Activated effector memory CD4-positive, alpha-beta T cell treated with Interleukin-2 at 50 U/mL for 16 hours (primary cell): ENCODE measurements at regions not wholly inside any gene's neighbourhood (a gene's known extent, or its start where the extent isn't known, plus 50 kb on each side); places are given as distances from the start of the nearest gene placed in this dataset.
"Not testable (repeated sequence)": the region's sequence is repeated elsewhere in the genome, so short reads cannot be mapped to it uniquely, and the experiment has no call there.

Experiments used
- DNase-seq: peaks from one replicate; pipeline ENCODE4 v3.0.0-alpha.2; 2020

DNA sequence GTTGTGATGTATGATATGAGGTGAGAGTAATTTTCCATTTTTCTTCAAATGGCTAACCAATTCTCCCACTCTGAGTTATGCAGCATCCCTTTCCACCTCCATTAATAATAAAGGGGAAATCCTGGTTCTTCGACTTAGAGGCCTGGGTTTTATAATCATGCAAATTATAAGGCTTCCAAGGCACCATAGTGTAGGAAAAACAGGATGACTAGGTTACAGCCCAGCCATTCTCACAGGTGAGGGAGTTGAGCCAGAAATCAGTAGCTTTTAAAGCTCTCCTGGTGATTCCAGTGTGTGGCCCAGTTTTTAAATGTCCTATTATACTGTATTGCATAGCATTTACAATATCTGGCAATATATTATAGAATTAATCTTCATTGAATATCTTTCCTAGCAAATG, 203.1 kb downstream of the ARHGEF9 start:
- no peak for DNase-seq

DNA sequence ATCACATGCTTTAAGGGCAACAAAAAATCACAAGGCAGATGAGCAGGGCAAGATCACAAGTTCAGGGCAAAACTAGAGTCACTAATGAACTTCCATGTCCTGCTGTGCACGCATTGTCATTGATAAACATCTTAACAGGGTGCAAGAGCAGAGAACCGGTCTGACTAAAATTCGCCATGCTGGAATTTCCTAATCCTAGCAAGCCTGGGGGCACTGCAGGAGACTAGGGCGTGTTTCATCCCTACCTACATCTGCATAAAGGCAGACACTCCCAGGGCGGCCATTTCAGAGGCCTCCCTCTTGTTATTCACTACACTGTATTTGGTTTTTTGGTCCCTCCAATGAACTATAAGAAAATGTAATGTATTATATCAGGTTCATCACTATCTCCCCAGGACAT, 203.6 kb downstream of the ARHGEF9 start:
- DNase-seq: no peak

DNA sequence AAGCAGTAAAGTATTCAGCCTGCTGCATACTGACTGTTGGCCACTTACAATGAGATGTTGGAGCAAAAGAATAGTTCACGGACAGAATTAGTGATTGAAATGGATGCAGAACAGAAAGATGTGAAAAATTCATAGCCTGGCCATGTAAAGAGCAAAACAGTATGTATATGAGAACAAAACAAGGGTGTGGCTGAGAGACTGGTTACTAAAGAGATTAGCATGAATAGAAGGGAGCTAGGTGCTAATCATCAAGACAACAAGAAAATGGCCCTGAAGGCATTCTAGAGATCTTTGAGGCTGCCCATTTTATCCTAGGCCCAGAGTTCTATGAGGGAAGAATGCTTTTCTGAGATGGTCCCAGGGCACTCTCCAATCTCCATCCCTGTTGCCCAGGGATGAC, 208.5 kb downstream of the ARHGEF9 start:
- DNase-seq: no peak

DNA sequence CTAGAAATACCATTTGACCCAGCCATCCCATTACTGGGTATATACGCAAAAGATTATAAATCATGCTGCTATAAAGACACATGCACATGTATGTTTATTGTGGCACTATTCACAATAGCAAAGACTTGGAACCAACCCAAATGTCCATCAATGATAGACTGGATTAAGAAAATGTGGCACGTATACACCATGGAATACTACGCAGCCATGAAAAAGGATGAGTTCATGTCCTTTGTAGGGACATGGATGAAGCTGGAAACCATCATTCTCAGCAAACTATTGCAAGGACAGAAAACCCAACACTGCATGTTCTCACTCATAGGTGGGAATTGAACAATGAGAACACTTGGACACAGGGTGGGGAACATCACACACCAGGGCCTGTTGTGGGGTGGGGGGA, 209.3 kb downstream of the ARHGEF9 start:
- not testable (repeated sequence) for DNase-seq

DNA sequence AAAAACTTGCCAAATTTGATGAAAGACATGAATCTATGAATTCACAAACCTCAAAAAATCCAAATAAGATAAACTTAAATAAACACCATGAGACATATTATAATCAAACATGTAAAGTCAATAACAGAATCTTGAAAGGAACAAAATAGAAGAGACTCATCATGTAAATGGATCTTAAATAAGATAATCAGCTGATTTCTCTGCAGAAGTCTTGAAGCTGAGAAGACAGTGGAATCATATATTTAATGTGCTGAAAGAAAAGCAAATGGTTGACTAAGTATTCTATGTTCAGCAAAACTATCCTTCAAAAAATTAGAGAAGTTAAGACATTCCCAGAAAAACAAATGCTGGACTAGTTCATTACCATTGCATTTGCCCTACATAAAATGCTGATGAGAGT, 215.7 kb upstream of the SPIN4 start:
- DNase-seq: no peak

DNA sequence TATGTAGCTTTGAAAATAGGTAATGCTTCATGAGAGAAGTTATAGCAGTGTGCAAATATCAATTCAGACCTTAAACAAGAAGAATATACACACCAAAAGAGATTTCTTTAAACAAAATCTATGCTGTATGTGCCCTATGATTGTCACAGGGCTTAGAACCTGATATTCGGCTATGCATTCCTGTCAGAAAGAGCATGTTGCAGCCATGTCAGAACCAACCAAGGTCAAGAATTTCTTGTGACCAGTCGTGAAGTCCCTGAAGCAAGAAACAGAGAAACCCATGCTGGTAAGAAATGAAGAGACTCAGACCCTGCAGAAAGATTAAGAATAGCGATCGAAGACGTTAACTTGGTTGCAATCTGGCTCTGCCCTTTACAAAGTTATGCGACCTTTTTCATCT, 210.3 kb upstream of the SPIN4 start:
- no peak for DNase-seq

DNA sequence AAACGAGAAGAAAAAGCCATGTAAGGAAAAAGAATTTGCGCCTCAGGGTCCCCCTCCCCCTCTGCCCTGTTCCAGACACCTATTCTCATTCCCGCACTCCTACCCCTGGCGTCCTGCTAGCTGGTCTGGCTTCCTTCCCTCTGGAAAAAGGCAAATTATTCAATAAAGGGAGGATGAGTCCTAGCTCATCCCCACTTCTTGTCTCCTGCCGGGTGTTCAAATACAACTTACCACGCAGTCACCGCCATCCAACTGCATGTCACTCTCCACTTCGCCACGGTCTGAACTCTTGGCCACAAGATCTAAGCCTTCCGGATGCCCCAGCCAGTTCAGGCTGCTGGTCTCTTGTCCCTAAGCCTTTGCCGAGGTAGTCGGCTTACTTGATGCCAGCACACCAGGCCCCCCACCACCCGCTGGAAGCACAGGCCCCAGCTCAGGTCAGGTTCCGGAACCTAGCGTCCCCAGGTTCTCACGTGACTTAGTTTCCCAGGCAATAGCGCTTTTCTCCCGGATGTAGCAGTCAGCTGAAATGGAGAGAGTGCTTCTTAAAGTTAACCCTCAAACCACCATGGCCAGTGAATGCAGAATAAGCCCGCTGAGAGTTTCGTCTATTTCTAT, 209.6 kb upstream of the SPIN4 start:
- peak; percentile 30 for DNase-seq

DNA sequence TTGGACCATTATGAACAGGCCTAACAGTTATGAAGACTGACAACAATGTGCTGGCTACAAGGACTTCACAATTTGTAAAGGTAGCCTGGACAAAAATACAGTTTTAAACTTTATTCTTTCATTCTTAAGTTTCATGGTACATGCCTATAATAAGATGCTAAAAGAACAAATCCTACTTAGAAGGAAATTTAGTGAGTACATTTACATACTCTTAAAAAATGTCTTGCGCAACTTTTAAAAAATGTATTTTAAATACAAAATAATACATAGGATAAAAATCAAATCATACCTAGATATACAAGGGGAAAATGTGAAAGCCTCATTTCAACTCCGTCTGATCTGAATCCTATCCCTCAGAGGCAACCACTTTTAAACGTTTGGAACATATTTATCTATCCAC, 200.7 kb upstream of the SPIN4 start:
- no peak for DNase-seq

DNA sequence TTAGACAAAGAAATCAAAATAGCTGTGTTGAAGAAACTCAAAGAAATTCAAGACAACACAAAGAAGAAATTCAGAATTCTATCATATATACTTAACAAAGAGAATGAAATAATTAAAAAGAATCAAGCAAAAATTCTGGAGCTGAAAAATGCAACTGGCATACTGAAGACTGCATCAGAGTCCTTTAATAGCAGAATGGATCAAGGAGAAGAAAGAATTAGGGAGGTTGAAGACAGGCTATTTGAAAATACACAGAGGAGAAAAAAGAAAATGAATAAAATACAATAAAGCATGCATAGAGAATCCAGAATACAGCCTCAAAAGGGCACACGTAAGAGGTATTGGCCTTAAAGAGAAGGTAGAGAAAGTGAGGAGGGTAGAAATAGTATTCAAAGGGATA, 179.5 kb upstream of the SPIN4 start:
- no peak for DNase-seq

DNA sequence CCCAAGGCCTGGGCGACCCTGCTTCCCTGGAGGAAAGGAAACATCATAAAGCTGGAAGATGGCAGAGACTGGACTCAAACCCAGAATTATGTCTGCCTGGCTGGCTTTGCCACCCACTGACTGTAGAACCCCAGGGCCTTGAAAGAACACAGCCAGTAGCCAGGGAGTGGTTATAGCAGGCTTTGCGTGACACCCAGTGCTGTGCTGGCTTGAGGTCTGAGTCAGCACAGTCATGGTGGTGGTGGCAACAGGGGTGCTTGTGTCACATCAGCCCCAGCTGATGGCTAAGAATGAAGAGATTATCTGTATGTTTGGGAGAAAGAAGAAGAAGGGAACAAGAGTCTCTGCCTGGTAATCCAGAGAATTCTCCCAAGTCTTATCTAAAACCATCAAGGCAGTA, 178.8 kb upstream of the SPIN4 start:
- no peak for DNase-seq

DNA sequence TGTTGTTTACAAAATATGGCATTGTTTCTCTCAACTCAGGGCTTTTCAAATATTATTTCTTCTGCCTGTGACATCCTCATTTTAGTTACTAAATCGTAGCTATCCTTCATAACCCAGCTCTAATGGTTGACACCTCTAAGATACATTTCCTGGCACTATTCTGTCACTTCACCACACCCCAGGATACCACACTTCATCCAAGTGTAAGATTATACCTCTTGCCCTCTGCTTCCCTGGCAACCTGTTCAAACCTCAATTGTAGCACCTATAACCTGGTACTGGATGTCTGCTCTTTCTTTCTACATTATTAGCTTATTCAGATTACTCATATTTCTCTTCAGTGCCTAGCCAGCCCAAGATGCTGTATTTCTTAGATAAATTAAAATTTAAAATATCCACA, 175.7 kb upstream of the SPIN4 start:
- DNase-seq: no peak

DNA sequence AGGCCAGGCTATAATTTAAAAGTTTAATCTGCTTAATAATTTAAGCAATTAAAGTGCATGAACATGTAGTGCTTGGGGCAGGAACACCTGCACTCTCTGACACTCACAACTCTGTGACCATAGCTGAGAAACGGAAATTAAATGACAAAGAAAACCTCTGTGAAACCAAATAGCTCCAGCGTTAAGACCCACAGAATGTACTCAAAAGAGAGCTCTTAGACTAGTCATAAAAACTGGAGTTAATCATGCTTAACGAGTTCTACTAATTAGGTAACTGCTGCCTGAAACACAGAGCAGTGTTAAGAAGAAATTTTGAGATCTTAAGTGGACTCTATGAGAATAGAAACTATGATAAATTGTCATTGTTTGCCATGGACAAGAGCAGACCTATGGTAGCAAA, 174.4 kb upstream of the SPIN4 start:
- DNase-seq: no peak

DNA sequence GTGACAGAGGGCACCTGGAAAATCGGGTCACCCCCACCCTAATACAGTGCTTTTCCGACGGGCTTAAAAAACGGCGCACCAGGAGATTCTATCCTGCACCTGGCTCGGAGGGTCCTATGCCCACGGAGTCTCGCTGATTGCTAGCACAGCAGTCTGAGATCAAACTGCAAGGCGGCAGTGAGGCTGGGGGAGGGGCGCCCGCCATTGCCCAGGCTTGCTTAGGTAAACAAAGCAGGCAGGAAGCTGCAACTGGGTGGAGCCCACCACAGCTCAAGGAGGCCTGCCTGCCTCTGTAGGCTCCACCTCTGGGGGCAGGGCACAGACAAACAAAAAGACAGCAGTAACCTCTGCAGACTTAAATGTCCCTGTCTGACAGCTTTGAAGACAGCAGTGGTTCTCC, 168.2 kb upstream of the SPIN4 start:
- DNase-seq: not testable (repeated sequence)

DNA sequence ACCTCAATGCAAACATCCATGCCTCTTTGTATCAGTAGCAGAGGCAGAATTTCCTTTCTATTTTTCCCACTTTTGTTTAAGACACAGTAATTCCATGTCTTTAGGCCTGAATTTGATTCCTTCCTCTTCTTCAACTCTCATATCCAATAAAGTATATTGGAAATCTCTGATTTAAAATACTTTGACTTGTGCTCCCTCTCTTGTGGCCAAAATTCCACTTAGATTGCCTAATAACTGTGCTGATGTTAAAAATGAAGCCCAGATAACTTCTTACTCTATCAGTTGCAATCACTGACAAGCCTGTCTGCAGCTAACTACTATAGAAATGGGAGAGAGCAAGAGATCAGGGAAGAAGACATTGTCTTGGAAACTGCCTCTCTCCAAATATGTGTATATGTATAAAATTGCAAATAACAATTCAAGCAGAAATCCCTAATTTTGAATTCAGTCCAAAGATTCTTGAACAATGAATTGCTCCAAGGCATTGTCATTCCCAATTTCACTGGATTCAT, 163.5 kb upstream of the SPIN4 start:
- DNase-seq: no peak

DNA sequence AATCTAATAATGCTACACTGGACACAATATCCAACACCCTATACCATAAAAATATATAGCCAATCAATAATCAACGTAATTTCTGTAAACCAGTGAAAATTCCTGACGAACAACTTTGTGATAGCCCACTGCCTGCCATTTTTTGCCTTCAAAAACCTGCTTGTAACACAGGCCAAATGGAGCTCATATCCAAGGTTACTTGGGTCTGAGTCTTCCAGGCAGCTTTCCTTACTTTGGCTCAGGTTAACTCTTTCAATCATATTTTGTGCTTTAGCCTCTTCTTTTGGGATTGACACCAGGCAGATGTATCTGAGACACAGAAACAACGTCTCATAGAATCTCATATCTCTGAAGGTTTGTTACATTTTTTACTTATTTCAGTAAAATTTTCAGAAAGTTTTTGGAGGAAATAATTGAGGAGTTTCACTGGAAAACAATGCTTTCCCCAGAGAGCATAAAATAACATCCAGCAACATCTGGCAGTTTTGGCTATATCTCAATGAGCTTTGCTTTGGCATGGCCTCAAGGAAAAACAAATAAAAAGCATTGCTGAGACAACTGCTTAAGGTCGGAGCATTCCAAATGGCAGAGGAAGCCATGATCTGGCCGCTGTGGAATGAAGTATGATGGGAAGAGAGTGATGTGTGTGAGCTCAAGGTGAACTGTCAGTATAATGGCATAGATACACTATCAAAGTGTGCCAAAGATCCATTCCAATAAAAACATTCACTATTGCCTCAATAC, 162.9 kb upstream of the SPIN4 start:
- DNase-seq: no peak

DNA sequence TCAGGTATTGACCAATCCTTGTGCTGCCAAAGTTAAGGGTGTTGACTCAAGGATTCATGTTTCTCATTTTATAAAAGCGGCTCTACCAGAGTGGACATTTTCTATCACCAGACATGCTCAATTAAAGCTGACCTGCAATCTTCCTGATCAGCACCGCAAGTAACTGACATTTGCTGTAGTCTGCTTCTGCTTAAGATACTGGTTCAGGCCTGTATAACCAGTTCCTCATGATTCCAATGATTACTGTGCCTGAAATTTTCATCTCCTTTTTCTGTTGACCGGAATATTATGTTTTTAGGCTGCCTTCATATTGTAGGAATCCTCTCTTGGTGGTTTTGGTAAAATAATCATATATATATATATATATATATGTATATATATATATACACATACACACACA, 160.2 kb upstream of the SPIN4 start:
- DNase-seq: no peak

DNA sequence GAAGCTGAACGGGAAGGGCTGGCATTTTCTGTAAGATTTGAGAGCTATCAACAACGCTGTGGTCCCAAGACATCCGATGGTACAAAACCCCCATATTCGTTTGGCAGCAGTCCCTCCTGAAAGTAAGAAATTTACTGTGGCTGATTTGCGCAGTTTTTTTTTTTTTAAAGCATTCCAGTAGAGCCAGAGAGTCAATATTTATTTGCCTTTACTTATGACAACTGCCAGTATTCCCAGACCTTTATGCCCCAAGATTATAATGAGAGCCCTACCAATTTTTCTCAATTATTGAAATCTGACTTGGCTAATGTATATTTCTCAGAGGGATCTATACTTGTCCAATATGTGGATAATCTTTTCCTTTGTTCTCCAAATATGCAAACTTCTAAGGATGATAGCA, 157.5 kb upstream of the SPIN4 start:
- DNase-seq: no peak

DNA sequence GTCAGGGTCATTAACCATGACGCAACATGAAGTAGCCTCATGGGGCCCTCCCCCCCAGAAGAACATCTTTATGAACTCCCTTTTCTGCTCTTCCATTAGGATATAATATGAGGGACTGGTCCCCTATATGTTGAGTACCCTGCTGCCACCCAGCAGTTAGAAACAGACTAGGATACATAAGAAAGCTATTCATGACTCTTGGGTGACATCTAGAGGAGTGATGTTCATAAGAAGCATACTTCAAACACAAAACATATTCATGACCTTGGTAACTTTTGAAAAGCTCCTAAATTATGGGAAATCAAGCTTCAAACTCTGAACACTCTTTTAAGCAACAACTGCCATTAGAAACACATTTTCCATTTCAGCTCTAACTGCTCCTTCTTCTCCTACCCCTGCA, 155.2 kb upstream of the SPIN4 start:
- no peak for DNase-seq

DNA sequence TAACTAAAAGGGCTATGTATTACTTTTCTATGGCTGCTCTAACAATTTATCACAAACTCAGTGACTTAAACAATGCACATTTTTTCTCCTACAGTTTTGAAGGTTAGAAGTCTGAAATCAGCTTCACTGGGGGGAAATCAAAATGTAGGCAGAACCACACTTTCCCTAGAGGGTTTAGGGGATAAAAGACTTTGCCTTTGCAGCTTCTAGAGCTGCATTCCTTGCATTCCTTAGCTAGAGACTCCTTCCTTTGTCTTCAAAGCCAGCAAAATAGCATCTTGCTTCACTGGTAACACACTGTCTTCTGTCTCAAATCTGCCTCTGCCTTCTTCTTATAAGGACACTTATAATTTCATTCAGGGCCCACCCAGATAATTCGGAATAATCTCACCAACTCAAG, 152.4 kb upstream of the SPIN4 start:
- DNase-seq: no peak

DNA sequence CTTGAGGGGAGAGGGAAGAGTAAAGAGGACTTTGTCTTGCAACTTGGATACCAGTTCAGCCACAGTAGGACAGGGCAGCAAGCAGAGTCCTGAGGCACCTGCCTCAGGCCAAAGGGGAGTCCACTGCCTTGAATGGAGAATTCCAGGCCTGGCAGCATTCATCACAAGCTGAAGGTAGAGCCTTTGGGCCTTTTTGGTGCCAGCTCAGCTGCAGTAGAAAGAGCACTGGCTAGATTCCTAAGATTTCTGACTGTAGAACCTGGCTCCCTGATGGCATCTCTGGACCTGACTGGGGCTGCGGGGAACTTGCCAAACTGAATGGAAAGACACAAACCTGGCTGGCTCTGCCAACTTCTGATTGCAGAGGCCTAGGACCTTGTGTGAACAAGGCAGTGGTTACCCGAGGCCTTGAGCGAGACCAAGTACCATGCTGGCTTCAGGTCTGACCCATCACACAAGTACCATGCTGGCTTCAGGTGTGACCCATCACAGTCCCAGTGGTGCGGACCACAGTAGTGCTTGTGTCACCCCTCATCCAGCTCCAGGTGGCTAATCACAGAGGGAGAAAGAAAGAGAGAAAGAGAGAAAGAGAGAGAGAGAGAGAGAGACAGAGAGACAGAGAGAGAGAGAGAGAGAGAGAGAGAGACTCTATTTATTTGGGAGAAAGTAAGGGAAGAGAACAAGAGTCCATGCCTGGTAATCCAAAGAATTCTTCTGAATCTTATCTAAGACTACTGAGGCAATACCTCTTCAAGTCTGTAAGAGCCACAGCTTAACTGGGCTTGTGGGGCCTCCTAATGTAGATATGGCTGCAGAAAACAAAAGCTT, 137.6 kb upstream of the SPIN4 start:
- DNase-seq: no peak

DNA sequence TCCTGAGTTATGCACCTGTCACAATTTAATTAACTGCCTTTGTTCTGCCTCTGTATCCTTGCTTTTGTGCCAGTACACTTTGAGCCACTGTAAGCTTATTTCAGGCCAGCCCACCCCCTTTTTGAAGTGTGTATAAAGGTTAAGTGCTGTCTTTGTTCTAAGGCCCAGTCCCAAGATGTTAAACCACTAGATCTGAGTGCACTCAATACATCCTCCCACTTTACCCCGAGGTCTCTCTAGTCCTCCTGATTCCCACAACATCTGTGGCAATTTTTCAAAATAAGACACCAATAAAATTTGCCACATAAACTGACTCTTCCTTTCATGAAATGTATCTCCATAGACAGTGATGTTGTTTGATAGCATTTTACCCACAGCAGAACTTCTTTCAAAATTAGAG, 124.1 kb upstream of the SPIN4 start:
- DNase-seq: no peak

DNA sequence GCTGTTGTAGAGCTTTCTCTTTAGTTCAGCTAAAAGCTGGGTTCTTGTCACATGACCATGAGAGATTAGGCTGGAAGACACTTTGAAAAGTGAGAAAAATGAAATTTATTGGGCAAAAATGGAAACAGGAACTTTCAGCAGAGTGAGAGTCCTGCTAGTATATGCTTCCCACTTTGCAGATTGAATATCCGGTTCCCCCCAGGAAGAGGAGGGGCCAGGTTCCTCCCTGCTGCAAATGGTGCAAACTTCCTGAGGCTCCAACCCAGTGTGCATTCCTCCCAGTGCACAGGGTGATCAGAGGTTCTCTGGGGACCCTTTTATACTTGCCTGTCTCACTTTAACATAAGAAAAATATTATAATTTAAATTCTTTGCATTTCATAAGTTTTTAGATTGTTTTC, 119.9 kb upstream of the SPIN4 start:
- DNase-seq: no peak

DNA sequence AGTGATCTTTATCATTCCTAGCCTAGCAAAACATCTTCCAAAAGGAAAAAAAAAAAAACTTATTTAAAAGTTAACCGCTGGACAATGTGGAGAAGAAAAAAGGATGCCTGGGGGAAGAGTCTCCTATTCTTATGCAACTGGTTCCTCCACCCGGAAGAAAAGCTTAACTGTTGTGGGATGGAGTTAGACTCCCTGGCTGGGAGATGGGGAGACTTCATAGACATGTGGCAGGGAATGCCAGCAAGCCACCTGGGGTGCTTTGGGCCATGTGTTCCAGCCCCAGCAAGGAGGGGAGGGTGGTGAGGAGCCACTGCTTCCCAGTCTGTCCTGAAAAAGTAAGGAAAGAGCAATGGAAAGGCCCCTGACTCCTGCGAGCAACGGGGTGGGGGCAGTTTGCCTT, 119.4 kb upstream of the SPIN4 start:
- DNase-seq: no peak

DNA sequence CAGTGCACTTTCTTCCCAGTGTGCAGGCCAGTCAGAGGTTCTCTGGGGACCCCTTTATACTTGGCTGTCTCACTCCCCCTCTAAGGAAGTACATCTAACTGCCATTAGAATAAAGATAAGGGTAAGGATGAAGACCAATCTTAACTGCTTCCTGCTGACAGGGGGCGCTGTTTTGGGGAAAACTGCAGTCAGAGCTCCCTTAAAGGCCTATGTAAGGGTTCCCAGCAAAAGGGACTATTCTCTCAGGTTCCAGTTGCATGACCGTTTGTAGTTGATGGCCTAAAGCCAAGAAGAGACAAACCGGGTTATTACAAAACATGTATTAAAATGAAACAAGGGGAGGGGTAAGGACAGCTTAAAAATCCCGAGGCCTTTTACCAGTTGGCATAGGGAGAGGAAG, 115.6 kb upstream of the SPIN4 start:
- DNase-seq: no peak
